ENCODE measurements at regions not wholly inside any gene's neighbourhood (a gene's known extent, or its start where the extent isn't known, plus 50 kb on each side); places are given as distances from the start of the nearest gene placed in this dataset.

DNA sequence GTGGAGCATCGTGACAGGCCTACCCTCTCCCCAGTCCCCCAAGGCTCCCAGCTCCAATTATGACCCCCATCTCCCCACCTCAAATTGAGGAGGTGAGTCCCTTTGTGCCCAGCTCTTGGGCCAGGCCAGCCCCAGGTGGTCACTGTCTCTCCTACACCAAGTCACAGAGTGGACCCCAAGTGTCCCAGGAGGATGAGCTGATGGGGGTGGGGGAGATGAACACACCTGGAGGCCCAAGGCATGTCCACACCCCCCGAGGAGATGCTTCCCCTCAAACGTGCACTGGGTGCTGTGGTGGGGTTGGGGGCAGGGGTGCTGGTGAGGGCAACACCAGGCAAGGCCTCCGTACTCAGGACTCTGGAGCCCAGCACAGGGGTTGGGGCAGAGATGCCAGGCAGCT is 73.2 kb downstream of the RBFOX3 start:
- RAD21 ChIA-PET (ENCODE audit: low non-redundant PET in 1 of 2, low total read pairs in 2 of 2, uncharacterized antibody in 2 of 2, unreplicated experiment in 2 of 2): no interaction called here
- intact Hi-C loops (cut with micrococcal nuclease): no loop called here
- Histone ChIP-seq H3K27ac (ENCODE audit: low read depth, low read length) (no peak overlapping the region), H3K9ac (ENCODE audit: low read length) (no peak overlapping the region), H3K9me3 (ENCODE audit: control insufficient read depth in 1 of 2, insufficient read depth in 1 of 2, low read depth in 1 of 2, low read length in 2 of 2) (no peaks in the 10 kb centered on the region), H2AFZ (ENCODE audit: low read depth, low read length, poor library complexity, severe bottlenecking) (no peak overlapping the region), H3K79me2 (ENCODE audit: insufficient read depth, low read length) (no peaks in the 10 kb centered on the region), H3K9me2 (ENCODE audit: insufficient read depth) (no peaks in the 10 kb centered on the region), H3K4me1 (ENCODE audit: control insufficient read depth in 1 of 2, insufficient read depth in 2 of 2, low read length in 2 of 2) (no peaks in the 10 kb centered on the region), H3K36me3 (ENCODE audit: control insufficient read depth in 1 of 2, insufficient read depth in 2 of 2, low read length in 2 of 2) (no peaks in the 10 kb centered on the region), H3K27me3 (ENCODE audit: insufficient read depth, low read length) (peaks cover 16% of the 10 kb centered on the region; the same call in 1 of the 2 replicates), H3K4me2 (ENCODE audit: low read length) (no peak overlapping the region), H4K20me1 (ENCODE audit: insufficient read depth) (no peaks in the 10 kb centered on the region), H3K4me3 (replicated peaks in 1 of 2; ENCODE audit: low read depth in 1 of 2, low read length in 2 of 2) (no peak overlapping the region)
- POLR2A ChIA-PET: no interaction called here
- BruUV-seq (replicated peaks): no TSS peak
- CTCF ChIA-PET: no interaction called here
- DNase-seq (ENCODE audit: low read depth, low spot score): no peak
- TF ChIP-seq ZBTB33 (IDR thresholded peaks at IDR 0.05; ENCODE audit: extremely low read depth, insufficient replicate concordance, low read length): no peak
- TF ChIP-seq ELF1 (IDR thresholded peaks at IDR 0.05; ENCODE audit: borderline replicate concordance, low read depth): no peak
- no peak for TF ChIP-seq POLR2A (IDR thresholded peaks at IDR 0.05; ENCODE audit: borderline replicate concordance, extremely low read depth, insufficient read depth, insufficient read length)
- TF ChIP-seq CBX3 (IDR thresholded peaks at IDR 0.05; ENCODE audit: low read depth): no peak
- no peak for TF ChIP-seq CEBPB (IDR thresholded peaks at IDR 0.05; ENCODE audit: low read depth)
- TF ChIP-seq YY1 (IDR thresholded peaks at IDR 0.05; ENCODE audit: extremely low read depth, insufficient replicate concordance, low read depth, low read length): no peak
- no peak for ATAC-seq

- Histone ChIP-seq H3K9me2 (ENCODE audit: insufficient read depth) (no peaks in the 10 kb centered on the region), H4K20me1 (ENCODE audit: insufficient read depth) (no peaks in the 10 kb centered on the region), H3K4me3 (replicated peaks in 1 of 2; ENCODE audit: low read depth in 1 of 2, low read length in 2 of 2) (no peak overlapping the region), H2AFZ (ENCODE audit: low read depth, low read length, poor library complexity, severe bottlenecking) (no peak overlapping the region), H3K4me2 (ENCODE audit: low read length) (no peak overlapping the region), H3K79me2 (ENCODE audit: insufficient read depth, low read length) (no peaks in the 10 kb centered on the region), H3K9me3 (ENCODE audit: control insufficient read depth in 1 of 2, insufficient read depth in 1 of 2, low read depth in 1 of 2, low read length in 2 of 2) (no peaks in the 10 kb centered on the region), H3K27me3 (ENCODE audit: insufficient read depth, low read length) (peaks cover 18% of the 10 kb centered on the region; the same call in 1 of the 2 replicates), H3K36me3 (ENCODE audit: control insufficient read depth in 1 of 2, insufficient read depth in 2 of 2, low read length in 2 of 2) (no peaks in the 10 kb centered on the region), H3K9ac (ENCODE audit: low read length) (no peak overlapping the region), H3K4me1 (ENCODE audit: control insufficient read depth in 1 of 2, insufficient read depth in 2 of 2, low read length in 2 of 2) (no peaks in the 10 kb centered on the region), H3K27ac (ENCODE audit: low read depth, low read length) (no peak overlapping the region)
- RAD21 ChIA-PET (ENCODE audit: low non-redundant PET in 1 of 2, low total read pairs in 2 of 2, uncharacterized antibody in 2 of 2, unreplicated experiment in 2 of 2): no interaction called here
- CTCF ChIA-PET: no interaction called here
- DNase-seq (ENCODE audit: low read depth, low spot score): no peak
- intact Hi-C loops (cut with micrococcal nuclease): no loop called here
- BruUV-seq (replicated peaks): no TSS peak
- POLR2A ChIA-PET: no interaction called here
- no peak for ATAC-seq
- TF ChIP-seq ELF1 (IDR thresholded peaks at IDR 0.05; ENCODE audit: borderline replicate concordance, low read depth) (no peak), SIN3A (IDR thresholded peaks at IDR 0.05; ENCODE audit: low read depth) (no peak), SRF (IDR thresholded peaks at IDR 0.05; ENCODE audit: low read depth) (no peak), RAD21 (IDR thresholded peaks at IDR 0.05; ENCODE audit: low read depth) (no peak), EZH2phosphoT487 (IDR thresholded peaks at IDR 0.05; ENCODE audit: borderline replicate concordance) (no peak), ZFX (IDR thresholded peaks at IDR 0.05) (no peak), POLR2AphosphoS5 (IDR thresholded peaks at IDR 0.05; ENCODE audit: low read depth, low read length) (no peak), TCF7L2 (IDR thresholded peaks at IDR 0.05; ENCODE audit: borderline replicate concordance, extremely low read depth, insufficient read depth, insufficient read length) (no peak)
- TF ChIP-seq, protein P1, sequence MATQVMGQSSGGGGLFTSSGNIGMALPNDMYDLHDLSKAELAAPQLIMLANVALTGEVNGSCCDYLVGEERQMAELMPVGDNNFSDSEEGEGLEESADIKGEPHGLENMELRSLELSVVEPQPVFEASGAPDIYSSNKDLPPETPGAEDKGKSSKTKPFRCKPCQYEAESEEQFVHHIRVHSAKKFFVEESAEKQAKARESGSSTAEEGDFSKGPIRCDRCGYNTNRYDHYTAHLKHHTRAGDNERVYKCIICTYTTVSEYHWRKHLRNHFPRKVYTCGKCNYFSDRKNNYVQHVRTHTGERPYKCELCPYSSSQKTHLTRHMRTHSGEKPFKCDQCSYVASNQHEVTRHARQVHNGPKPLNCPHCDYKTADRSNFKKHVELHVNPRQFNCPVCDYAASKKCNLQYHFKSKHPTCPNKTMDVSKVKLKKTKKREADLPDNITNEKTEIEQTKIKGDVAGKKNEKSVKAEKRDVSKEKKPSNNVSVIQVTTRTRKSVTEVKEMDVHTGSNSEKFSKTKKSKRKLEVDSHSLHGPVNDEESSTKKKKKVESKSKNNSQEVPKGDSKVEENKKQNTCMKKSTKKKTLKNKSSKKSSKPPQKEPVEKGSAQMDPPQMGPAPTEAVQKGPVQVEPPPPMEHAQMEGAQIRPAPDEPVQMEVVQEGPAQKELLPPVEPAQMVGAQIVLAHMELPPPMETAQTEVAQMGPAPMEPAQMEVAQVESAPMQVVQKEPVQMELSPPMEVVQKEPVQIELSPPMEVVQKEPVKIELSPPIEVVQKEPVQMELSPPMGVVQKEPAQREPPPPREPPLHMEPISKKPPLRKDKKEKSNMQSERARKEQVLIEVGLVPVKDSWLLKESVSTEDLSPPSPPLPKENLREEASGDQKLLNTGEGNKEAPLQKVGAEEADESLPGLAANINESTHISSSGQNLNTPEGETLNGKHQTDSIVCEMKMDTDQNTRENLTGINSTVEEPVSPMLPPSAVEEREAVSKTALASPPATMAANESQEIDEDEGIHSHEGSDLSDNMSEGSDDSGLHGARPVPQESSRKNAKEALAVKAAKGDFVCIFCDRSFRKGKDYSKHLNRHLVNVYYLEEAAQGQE (IDR thresholded peaks at IDR 0.05; ENCODE audit: low read depth): no peak
These were observed 73.8 kb downstream of the RBFOX3 start for GRCh38 chr17:79537061-79537460.
